HCT116 (cell line): ENCODE measurements at regions not wholly inside any gene's neighbourhood (a gene's known extent, or its start where the extent isn't known, plus 50 kb on each side); places are given as distances from the start of the nearest gene placed in this dataset.
"Not testable (repeated sequence)": the region's sequence is repeated elsewhere in the genome, so short reads cannot be mapped to it uniquely, and the experiment has no call there.

Experiments
- ATAC-seq: fragments of 200-7000 bp; cut with Tn5 transposase; 2 replicates; pipeline ENCODE4 v1.9.1; 2020; ENCODE audit warnings: mild to moderate bottlenecking, moderate library complexity
- BruUV-seq: library from RNA; stranded (reverse); fragments of 400-500 nt; replicated peaks from 2 replicates; lab custom pipeline; 2021; lab: Mats Ljungman, UMichigan
- CTCF ChIA-PET: fragments of 300-600 bp; sonication (Branson Sonifier 250); formaldehyde crosslinking; loops from one replicate; lab custom pipeline; 2021; ENCODE audit warnings: antibody characterized with exemption; lab: Charles Lee
- POLR2A ChIA-PET: fragments of 300-600, 350-600 bp; sonication (Branson Sonifier 250); formaldehyde crosslinking; loops from one replicate; lab custom pipeline; 2021; ENCODE audit warnings: antibody characterized with exemption; lab: Charles Lee
- RAD21 ChIA-PET, 2 experiments: fragments of 300-600 bp; sonication (Branson Sonifier 250); formaldehyde crosslinking; loops; one replicate each; lab custom pipeline; 2023; ENCODE audit warnings: low total read pairs in 2 of 2; ENCODE audit not compliant: uncharacterized antibody in 2 of 2, unreplicated experiment in 2 of 2, low non-redundant PET in 1 of 2; lab: Charles Lee
- DNase-seq: peaks from one replicate; pipeline ENCODE4 v3.0.0-alpha.2; 2010; ENCODE audit warnings: low read depth, low spot score
- H2AFZ ChIP-seq: fragments of 200-600 bp; shearing (Covaris generic), sonication (generic); 2 replicates; pipeline ENCODE4 v1.6.1; 2017; ENCODE audit warnings: low read depth, mixed run types, mixed read lengths, antibody characterized with exemption, low read length; ENCODE audit not compliant: poor library complexity, severe bottlenecking
- H3K27ac ChIP-seq: 2 replicates; pipeline ENCODE4 v1.5.1; 2012; ENCODE audit warnings: low read depth, low read length
- H3K27me3 ChIP-seq: fragments of 200-600 bp; sonication (generic); 2 replicates; pipeline ENCODE4 v1.6.1; 2016; ENCODE audit warnings: mixed run types, low read length, mixed read lengths; ENCODE audit not compliant: insufficient read depth
- H3K36me3 ChIP-seq, 2 experiments: fragments of 200-500 bp in 1 of 2; fragments of 200-600 bp in 1 of 2; sonication (Bioruptor generic) in 1 of 2; sonication (generic) in 1 of 2; 2 replicates each; pipeline versions ENCODE4 v1.5.1 to v1.6.1; 2014 to 2016; ENCODE audit warnings: low read length in 2 of 2, inconsistent platforms in 1 of 2, mixed read lengths in 1 of 2, mixed run types in 1 of 2; ENCODE audit not compliant: insufficient read depth in 2 of 2, control insufficient read depth in 1 of 2
- H3K4me1 ChIP-seq, 2 experiments: fragments of 200-600 bp in 1 of 2; sonication (generic) in 1 of 2; 2 replicates each; pipeline versions ENCODE4 v1.5.1 to v1.6.1; 2012 to 2017; ENCODE audit warnings: low read length in 2 of 2, inconsistent platforms in 1 of 2, mild to moderate bottlenecking in 1 of 2, mixed read lengths in 1 of 2, mixed run types in 1 of 2, moderate library complexity in 1 of 2; ENCODE audit not compliant: insufficient read depth in 2 of 2, control insufficient read depth in 1 of 2
- H3K4me2 ChIP-seq: fragments of 200-600 bp; sonication (generic); 2 replicates; pipeline ENCODE4 v1.6.1; 2017; ENCODE audit warnings: mixed run types, low read length, mixed read lengths
- H3K4me3 ChIP-seq, 2 experiments: fragments of 200-600 bp in 1 of 2; sonication (generic) in 1 of 2; replicated peaks in 1 of 2; 2 replicates each; pipeline ENCODE4 v1.5.1; 2011 to 2016; ENCODE audit warnings: low read length in 2 of 2, control low read depth in 1 of 2, low read depth in 1 of 2, mild to moderate bottlenecking in 1 of 2, mixed read lengths in 1 of 2, mixed run types in 1 of 2
- H3K79me2 ChIP-seq: fragments of 200-600 bp; sonication (generic); 2 replicates; pipeline ENCODE4 v1.6.1; 2017; ENCODE audit warnings: mild to moderate bottlenecking, mixed run types, low read length, moderate library complexity, mixed read lengths; ENCODE audit not compliant: insufficient read depth
- H3K9ac ChIP-seq: fragments of 200-600 bp; sonication (generic); 2 replicates; pipeline ENCODE4 v1.6.1; 2016; ENCODE audit warnings: low read length, mixed read lengths
- H3K9me2 ChIP-seq: fragments of 200-600 bp; sonication (generic), shearing (Covaris generic); 2 replicates; pipeline ENCODE4 v1.6.1; 2017; ENCODE audit warnings: mixed run types, mild to moderate bottlenecking, moderate library complexity; ENCODE audit not compliant: insufficient read depth
- H3K9me3 ChIP-seq, 2 experiments: fragments of 200-500 bp in 1 of 2; fragments of 200-600 bp in 1 of 2; sonication (Bioruptor generic) in 1 of 2; sonication (generic) in 1 of 2; 2 replicates each; pipeline ENCODE4 v1.6.1; 2014 to 2017; ENCODE audit warnings: low read length in 2 of 2, mixed read lengths in 2 of 2, inconsistent platforms in 1 of 2, low read depth in 1 of 2, mild to moderate bottlenecking in 1 of 2, mixed run types in 1 of 2, moderate library complexity in 1 of 2; ENCODE audit not compliant: control insufficient read depth in 1 of 2, insufficient read depth in 1 of 2
- H4K20me1 ChIP-seq: fragments of 200-600 bp; sonication (generic), shearing (Covaris generic); 2 replicates; pipeline ENCODE4 v1.6.1; 2017; ENCODE audit warnings: mixed run types, mild to moderate bottlenecking, moderate library complexity; ENCODE audit not compliant: insufficient read depth
- ELF1 ChIP-seq: IDR thresholded peaks from 2 replicates; pipeline ENCODE4 v1.6.1; 2012; ENCODE audit warnings: low read depth, borderline replicate concordance
- POLR2A ChIP-seq: IDR thresholded peaks from 2 replicates; pipeline ENCODE4 v1.7.0; 2011; ENCODE audit warnings: borderline replicate concordance; ENCODE audit not compliant: insufficient read depth, insufficient read length; ENCODE audit errors: extremely low read depth
- POLR2AphosphoS5 ChIP-seq: IDR thresholded peaks from 2 replicates; pipeline ENCODE4 v1.6.1; 2011; ENCODE audit warnings: mild to moderate bottlenecking, low read depth, low read length, moderate library complexity
- RAD21 ChIP-seq: IDR thresholded peaks from 2 replicates; pipeline ENCODE4 v1.6.1; 2012; ENCODE audit warnings: low read depth, mild to moderate bottlenecking
- SP1 ChIP-seq: IDR thresholded peaks from 2 replicates; pipeline ENCODE4 v1.6.1; 2012; ENCODE audit warnings: low read depth
- TCF7L2 ChIP-seq: IDR thresholded peaks from 2 replicates; pipeline ENCODE4 v1.7.0; 2011; ENCODE audit warnings: borderline replicate concordance, inconsistent platforms; ENCODE audit not compliant: insufficient read depth, insufficient read length; ENCODE audit errors: extremely low read depth
- ZFX ChIP-seq: fragments of 450-650 bp; IDR thresholded peaks from 2 replicates; pipeline ENCODE4 v1.6.1; 2017
- intact Hi-C: fragments of 100-400 bp; cut with micrococcal nuclease; formaldehyde crosslinking; loops from 2 replicates; pipeline ENCODE4 v1.10.0; 2022
- TF ChIP-seq, protein P1 (sequence below): IDR thresholded peaks from 2 replicates; pipeline ENCODE4 v1.6.1; 2011; ENCODE audit warnings: mild to moderate bottlenecking, low read length, moderate library complexity; ENCODE audit not compliant: insufficient replicate concordance; ENCODE audit errors: extremely low read depth
- TF ChIP-seq, protein P2 (sequence below): IDR thresholded peaks from 2 replicates; pipeline ENCODE4 v1.6.1; 2012

DNA sequence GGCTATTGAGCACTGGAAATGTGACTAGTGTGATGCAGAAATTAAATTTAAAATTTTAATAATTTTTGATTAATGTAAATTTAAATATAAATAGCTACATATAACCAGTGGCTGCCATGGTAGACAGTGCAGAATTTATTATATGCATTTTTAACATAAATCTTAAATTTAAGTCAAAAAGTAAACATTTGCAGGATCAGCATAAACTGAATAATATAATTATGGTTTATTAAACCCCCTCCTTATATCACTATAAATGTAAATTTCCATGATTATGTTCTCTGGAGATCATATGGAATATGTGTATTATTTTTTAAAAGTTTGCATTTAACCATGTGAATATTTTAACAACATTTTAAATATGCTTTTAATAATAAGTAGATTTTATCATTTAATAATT lies 155.8 kb downstream of the TEX13C start:
- ChIA-PET CTCF (no interaction called here), RAD21 (no interaction called here), POLR2A (no interaction called here)
- Histone ChIP-seq H3K4me2 (no peak overlapping the region), H3K27ac (no peak overlapping the region), H3K9me2 (no peaks in the 10 kb centered on the region), H3K4me1 (no peaks in the 10 kb centered on the region), H3K9ac (no peak overlapping the region), H3K4me3 (no peak overlapping the region), H4K20me1 (no peaks in the 10 kb centered on the region)
- no peak for DNase-seq
- ATAC-seq: no peak
- intact Hi-C loops: no loop called here
- TF ChIP-seq POLR2AphosphoS5 (no peak), TCF7L2 (no peak), ZFX (no peak), ELF1 (no peak)
- TF ChIP-seq, protein P1, sequence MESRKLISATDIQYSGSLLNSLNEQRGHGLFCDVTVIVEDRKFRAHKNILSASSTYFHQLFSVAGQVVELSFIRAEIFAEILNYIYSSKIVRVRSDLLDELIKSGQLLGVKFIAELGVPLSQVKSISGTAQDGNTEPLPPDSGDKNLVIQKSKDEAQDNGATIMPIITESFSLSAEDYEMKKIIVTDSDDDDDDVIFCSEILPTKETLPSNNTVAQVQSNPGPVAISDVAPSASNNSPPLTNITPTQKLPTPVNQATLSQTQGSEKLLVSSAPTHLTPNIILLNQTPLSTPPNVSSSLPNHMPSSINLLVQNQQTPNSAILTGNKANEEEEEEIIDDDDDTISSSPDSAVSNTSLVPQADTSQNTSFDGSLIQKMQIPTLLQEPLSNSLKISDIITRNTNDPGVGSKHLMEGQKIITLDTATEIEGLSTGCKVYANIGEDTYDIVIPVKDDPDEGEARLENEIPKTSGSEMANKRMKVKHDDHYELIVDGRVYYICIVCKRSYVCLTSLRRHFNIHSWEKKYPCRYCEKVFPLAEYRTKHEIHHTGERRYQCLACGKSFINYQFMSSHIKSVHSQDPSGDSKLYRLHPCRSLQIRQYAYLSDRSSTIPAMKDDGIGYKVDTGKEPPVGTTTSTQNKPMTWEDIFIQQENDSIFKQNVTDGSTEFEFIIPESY: no peak
- TF ChIP-seq, all 23 proteins: peak for 0
- Histone ChIP-seq H3K27me3 (no peaks in the 10 kb centered on the region), H3K79me2 (no peaks in the 10 kb centered on the region), H3K9me3 (no peaks in the 10 kb centered on the region), H3K36me3 (no peaks in the 10 kb centered on the region), H2AFZ (no peak overlapping the region)
- no TSS peak for BruUV-seq

GRCh38 chrX:125492439-125492838 lies 172.8 kb downstream of the TEX13C start:
- ChIA-PET POLR2A (no interaction called here), CTCF (no interaction called here), RAD21 (no interaction called here)
- H3K9me2 ChIP-seq: no peaks in the 10 kb centered on the region
- no peaks in the 10 kb centered on the region for H3K4me1 ChIP-seq
- no peaks in the 10 kb centered on the region for H3K36me3 ChIP-seq
- H3K27me3 ChIP-seq: no peaks in the 10 kb centered on the region
- no TSS peak for BruUV-seq
- H3K79me2 ChIP-seq: no peaks in the 10 kb centered on the region
- intact Hi-C loops: no loop called here
- no peak overlapping the region for H3K9ac ChIP-seq
- no peak overlapping the region for H3K4me3 ChIP-seq
- no peak for ATAC-seq
- H3K9me3 ChIP-seq: no peaks in the 10 kb centered on the region
- H4K20me1 ChIP-seq: no peaks in the 10 kb centered on the region
- H2AFZ ChIP-seq: no peak overlapping the region
- DNase-seq: no peak
- H3K27ac ChIP-seq: no peak overlapping the region
- no peak for TF ChIP-seq RAD21
- no peak for TF ChIP-seq TCF7L2
- TF ChIP-seq, protein P1: no peak
- TF ChIP-seq, protein P2, sequence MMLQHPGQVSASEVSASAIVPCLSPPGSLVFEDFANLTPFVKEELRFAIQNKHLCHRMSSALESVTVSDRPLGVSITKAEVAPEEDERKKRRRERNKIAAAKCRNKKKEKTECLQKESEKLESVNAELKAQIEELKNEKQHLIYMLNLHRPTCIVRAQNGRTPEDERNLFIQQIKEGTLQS: no peak
- no peak for TF ChIP-seq POLR2A
- TF ChIP-seq SP1: no peak
- no peak overlapping the region for H3K4me2 ChIP-seq

GRCh38 chrX:125493004-125493403 lies 173.3 kb downstream of the TEX13C start:
- H3K9me2 ChIP-seq, BruUV-seq, H2AFZ ChIP-seq, H3K4me3 ChIP-seq, intact Hi-C loops, H3K79me2 ChIP-seq, H3K27me3 ChIP-seq, POLR2A ChIA-PET, ATAC-seq, H3K4me2 ChIP-seq, H3K27ac ChIP-seq, CTCF ChIA-PET, H3K9me3 ChIP-seq, H3K36me3 ChIP-seq, H4K20me1 ChIP-seq, RAD21 ChIA-PET, H3K4me1 ChIP-seq, DNase-seq, H3K9ac ChIP-seq: not testable (repeated sequence)
